GM21717 (cell line): ENCODE measurements at regions not wholly inside any gene's neighbourhood (a gene's known extent, or its start where the extent isn't known, plus 50 kb on each side); places are given as distances from the start of the nearest gene placed in this dataset.

Source experiments
- ATAC-seq: cut with Tn5 transposase; IDR thresholded peaks from one replicate; pipeline ENCODE4 v1.9.1; 2021; ENCODE audit warnings: mild to moderate bottlenecking, moderate library complexity; ENCODE audit not compliant: unreplicated experiment

DNA sequence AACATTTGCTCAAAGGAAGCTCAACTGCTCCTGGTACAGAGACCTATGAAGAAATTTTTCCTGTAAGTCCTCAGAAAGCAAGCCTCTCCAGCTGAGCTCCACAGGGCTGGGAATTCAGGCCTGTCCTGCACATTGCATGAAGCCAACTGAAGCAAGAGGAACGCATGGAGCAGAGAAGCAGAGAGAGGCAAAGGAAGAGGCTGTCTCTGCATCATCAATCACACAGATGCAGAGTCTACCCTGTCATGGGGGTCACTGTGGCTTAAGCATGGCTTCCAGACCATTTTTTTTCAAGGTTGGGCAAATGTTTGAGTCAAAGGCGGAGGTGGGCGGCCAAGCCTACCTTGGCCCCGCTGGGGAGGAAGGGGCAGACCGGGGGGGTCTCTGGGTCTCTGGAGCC, 110.3 kb upstream of the MSX1 start:
- ATAC-seq = no peak

DNA sequence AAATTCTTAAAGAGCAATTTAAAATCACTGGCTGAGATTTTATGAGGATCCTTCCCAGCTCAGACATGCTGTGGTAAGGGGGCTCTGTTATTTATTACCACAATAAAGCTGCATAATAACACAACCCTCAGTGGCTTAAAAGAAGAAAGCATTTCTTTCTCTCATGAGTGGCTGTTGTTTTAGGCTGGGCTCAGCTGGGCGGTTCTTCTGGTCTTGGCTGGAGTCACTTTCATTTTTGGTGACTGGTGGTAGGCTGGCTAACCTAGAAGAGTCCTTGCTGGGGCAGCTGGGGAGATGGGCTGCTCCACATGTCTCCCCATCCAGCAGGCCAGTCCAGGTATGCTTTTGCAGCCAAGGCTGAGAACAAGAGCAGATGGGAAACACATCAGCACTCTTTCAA, 113.0 kb upstream of the MSX1 start:
- ATAC-seq = no peak

DNA sequence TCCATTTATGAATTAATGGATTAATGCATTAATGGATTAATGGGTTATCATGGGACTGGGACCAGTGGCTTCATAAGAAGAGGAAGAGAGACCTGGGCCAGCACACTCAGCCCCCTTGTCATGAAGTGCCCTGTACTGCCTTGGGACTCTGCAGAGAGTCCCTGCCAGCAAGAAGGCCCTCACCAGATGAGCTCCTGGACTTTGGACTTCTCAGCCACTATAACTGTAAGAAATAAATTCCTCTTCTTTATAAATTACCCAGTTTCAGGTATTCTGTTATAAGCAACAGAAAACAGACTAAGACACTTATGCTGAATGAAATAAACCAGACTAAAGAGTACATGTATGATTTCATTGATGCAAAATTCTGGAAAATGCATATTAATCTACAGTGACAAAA, 119.4 kb upstream of the MSX1 start:
- no peak for ATAC-seq

DNA sequence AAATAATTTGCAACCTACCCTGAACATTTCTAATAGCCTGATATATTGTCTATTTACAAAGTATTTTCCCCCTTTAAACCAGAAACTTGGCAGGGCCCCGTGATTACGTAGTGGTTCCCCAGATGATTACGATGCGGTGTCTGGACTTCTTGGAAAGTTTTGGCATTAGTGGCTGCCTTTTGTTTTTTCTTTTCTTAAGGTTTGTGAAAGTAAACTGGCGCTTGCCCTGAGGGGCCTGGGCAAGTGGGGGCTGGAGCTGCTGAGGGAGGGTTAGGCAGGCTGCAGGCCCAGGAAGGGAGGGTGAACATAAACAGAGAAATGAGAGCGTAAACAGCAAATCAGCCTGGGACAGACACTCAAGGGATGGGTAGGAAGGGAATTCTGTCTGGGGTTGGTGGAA, 123.6 kb upstream of the MSX1 start:
- no peak for ATAC-seq

DNA sequence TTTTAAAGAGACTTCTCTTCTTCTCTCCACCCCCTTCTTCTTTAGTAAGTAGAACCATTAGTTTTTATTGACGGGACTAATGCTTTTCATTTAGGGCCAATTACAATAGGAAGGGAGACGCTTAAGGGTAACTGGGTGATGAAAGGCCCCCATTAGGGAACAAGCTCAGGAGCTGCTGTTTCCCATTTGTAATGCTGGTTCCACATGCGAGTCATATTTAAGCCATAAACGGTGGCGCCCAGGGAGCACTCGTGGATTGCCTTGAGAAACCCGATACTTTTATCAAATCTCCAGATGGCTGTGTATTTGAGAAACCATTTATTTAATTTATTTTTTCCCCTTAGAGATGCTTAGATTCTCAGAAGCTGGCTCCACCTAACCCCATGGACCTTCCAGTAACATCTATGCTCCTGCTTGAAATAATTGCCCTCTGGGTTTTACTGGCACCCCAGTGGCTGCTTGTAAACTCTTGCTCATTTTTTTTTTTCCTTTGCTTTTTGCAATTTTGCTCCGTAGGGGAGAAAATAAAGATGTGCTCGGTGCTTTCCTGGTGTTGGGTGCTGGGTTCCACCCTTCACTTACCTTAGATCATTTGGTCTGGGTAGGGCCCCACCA, 124.2 kb upstream of the MSX1 start:
- no peak for ATAC-seq

DNA sequence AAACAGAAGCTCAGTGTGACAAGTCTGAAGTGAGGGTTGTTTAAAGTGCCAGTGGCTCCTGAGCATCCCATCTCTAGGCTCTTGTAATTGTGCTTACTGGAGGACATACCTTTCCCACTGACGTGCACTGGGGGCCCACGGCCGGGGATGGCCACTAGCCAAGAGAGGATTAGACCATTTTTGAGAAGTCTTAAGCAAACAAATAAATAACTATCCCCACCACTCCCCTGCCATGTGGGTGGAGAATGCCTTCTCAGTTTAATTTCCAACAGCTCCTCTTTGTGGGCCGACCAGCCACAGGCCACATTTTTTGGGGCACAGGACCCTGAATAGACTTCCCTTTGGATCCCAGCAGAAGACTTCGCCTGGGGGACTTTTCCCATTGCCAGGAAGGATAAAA, 125.0 kb upstream of the MSX1 start:
- ATAC-seq = no peak

DNA sequence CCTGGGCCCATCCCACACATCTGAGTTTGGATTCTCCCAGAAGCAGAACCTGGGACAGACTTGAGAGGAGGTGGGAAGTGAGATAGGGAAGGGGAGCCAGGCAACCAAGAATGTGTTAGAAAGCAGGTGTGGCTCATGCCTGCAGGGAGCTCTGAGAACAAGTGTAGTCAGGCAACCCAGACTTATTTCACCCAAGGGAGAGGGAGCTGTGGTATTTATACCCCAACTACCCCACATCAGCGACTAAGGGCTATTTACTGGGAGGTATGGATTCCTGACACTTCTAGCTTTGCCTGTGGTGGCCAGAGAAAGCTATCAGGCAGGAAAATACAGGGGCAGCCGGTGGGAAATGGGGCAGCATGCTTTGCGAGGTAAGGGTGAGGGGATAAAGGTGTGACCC, 125.8 kb upstream of the MSX1 start:
- ATAC-seq = no peak

DNA sequence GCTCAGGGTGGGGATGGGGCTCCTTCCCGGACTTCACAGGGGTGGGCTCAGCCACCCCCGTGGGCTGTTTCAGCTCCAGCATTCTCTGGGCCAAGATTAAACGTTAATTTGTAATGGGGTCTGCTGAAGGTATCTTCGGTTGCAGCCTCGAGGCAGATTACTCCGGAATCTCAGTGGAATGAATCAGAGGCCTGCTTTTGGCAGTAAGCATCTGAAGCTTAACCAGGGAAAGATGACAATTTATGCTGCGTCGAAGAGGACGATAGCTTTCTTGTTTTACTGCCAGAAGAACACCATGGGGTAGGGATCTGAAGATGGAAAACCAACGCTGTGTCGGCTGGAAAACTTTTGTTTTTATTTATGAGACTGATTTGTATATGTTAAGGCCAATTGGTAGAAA, 129.2 kb upstream of the MSX1 start:
- ATAC-seq = no peak

DNA sequence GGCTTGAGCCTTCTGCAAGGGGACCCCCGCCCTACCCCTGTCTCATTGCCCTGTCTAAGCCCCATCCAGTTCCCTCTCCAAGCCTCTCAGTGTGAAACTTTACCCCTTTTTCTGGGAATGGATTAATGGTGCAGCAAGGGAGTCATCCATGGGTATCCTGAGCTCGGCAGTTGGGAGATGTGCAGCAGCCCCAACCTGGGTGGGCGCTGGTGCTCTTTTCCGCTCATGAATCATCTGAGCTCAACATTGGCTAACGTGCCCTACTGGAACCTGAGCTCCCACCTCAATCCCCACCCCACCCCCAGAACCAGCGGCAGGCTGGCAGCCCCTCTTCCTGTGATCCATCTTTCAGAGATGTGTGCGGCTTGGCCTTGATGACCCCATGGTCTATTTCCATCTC, 130.3 kb upstream of the MSX1 start:
- ATAC-seq = no peak

DNA sequence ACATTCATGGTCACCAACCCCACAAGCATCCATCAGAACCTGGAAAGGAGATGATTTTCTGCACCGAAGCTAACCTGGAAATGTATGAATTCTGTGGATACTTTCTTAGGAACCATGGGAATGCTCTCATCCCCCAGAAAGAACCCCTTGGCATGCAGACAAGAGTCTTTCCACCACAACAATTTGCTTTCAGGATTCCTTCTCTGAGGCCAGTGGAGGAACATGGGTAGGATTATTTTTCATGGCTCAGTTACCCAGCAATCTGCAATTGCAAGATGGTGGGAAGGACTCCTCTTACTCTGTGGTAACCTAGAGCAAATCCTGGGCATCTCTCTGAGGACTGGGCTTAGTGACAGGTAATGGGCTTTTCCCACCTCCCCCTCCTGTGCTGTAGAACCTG, 131.9 kb upstream of the MSX1 start:
- no peak for ATAC-seq

DNA sequence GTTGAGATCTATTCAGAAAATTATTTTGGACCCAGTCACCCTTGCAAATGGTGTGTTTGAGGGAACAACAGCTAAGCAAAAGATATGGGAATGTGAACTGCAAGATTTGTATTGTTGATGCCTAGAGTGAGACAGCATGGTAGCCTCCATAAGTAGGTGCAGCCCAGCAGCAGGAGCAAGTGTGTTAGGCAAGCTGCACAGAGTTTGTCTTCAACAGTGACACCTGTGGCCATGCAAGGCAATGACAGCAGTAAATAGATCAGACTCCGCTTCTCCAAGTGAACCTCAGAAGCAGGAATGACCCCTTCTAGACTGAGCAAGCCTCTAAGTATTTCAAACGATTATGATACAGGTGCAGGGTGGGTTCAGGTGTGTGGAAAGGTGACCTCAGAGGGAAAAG, 133.4 kb upstream of the MSX1 start:
- no peak for ATAC-seq

DNA sequence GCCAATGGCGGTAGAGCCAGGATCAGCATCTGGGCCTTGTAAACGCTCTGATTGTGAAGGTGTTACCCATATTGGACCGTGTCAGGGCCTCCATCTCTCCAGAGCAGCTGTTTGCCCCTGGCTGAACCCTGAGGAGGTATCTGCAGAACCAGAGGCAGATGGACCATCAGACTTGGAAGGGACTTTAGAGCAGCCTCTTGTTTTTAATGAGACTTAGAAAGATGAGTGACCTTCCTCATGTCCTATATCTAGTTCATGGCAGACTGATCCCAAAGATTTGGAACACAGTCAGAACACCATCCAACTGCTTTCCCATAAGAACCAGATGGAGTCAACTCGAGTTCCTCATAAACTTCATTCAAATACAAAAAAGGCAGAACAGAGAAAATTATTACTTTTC, 135.1 kb upstream of the MSX1 start:
- ATAC-seq = no peak

DNA sequence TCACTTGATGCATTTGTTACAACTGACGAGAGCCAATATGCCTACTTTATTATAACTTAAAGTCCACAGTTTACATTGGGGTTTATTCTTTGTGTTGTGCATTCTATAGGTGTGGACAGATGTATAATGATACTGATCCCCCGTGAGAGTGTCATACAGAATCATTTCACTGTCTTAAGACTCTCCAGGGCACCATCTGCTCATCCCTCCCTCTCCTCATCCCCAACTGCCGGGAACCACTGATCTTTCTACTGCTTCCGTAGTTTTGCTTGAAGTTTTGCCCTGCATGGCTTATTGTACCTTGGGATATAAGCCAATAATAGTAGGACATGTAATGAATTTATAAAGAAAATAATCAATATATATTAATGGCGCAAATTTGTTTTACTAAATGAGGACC, 137.8 kb upstream of the MSX1 start:
- no peak for ATAC-seq

DNA sequence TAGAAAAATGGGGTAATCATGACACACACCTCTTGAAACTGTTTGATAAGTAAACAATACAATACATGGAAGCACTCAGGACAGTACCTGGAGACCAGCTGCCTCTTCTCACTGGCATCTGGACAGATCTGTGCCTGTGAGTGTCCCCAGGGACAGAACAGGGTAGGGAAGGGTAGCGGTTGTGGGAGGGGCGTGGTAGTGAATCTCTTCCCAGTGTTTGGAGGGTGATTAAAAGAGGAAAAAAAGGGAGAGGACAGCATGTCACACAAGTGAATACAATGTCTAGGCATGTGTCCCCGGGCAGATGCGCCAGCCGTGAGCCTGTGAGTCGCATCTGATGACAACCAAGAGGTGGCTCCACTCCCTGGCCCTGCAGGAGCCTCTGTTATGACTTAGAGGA, 138.8 kb upstream of the MSX1 start:
- no peak for ATAC-seq

DNA sequence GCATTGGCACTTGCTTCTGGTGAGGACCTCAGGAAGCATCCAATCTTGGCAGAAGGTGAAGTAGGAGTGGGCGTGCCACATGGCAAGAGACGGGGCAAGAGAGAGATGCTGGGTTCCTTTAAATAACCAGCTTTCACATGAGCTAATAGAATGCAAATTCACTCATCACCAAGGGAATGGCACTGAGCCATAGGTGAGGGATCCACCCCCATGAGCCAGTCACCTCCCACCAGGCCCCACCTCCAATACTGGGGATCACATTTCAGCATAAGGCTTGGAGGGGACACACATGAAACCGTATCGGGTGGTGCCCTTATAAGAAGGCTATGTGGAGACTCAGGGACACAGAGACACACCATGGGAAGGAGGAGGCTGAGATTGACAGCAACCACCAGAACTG, 140.0 kb upstream of the MSX1 start:
- ATAC-seq = no peak

DNA sequence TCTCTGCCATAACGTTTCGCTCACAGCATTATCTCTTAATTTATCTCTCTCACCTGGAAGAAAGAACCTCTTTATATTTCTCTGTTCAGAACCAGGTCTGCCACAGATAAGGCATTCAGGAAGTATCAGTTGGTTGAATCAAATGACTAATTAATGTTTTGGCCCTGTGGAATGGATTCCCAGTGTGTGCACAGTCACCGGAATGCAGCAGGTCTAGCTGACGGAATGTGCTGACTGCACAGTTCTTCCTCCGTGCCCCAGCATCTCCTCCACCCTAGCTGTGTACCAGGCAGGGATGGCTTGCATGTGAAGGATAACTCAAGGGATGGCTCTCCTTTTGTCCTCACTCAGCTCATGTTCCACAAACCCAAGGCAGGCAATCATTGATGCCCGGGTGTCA, 141.8 kb upstream of the MSX1 start:
- ATAC-seq = no peak

DNA sequence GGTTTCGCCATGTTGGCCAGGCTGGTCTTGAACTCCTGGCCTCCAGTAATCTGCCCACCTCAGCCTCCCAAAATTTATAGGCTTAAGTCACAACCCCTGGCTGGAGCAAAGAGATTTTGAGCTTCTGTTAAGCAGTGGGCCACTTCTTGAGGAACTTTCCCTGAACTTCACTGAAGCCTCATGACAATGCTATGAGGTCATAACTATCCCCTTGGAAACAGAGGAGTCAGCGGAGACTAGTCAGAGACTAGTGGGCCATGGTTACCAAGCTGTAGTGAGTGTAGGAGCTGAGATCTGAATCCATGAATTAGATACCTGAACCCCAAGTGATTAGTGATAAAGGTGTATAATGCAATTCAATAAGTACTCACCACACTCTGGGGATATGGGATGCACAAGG, 145.1 kb upstream of the MSX1 start:
- ATAC-seq = no peak

DNA sequence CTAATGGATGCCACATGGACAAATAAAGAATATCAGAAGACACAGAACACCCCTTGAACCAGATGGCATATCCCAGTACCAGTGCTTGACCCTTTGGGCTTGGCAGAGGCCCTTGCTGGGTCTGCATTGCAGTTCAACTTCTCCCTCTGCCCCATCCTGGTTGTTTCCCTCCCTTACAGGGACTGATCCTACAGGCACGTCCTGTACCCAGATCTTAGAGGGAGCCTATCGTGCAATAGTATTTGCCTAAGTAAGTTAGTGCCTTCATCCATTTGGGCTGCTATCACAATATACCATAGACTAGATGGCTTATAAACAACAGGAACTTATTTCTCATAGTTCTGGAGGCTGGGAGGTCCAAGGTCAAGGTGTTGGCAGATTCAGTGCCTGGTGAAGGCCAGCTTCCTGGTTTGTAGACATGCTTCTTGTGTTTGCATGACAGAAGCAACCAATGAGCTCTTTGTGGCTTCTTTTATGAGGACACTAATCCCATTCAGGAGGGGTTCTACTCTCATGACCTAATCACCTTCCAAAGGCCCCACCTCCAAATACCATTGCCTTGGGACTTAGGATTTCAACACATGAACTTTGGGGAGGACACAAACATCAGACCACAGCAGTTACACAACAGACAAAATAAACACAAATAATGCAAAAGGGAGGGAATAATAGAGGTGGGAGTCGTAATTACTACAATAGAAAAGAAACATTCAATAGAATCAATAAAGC, 146.5 kb upstream of the MSX1 start:
- no peak for ATAC-seq

DNA sequence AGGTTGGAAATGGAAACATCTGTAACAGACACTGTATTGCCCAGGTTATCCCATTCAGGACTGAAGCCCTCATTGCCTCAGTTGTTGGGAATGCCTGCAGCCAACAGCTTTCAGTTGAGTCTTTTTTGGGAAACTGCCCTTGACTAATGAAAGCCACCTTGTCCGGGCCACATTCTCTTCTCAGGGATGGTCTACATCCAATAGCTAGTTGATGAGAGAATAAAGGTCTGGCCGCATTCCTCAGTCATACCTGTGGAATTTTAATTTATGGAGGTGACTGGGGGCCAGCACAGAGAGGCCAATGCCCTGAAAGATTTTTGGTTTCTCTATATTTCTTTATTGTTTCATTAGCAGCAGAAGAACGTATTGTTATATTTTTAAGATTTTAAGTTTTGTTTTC, 147.6 kb upstream of the MSX1 start:
- ATAC-seq = no peak

DNA sequence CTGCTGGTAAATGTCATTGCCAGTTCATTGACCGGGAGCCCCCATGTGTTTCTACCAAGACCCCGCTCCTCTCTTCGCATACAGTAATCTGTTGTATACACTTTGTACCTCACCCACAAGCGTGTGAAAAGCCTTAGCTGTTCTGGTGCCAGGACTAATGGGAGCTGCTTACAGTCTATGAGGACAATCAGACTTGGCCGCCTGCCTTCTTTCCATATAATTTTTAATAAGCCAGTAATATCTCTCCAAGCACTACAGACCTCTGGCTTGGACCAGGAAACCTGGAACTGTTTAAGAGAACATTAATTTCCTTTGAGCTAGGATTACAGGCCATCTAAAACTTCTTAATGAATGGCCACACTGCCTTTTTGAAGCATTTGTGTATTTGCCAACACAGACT, 149.7 kb upstream of the MSX1 start:
- ATAC-seq = no peak

DNA sequence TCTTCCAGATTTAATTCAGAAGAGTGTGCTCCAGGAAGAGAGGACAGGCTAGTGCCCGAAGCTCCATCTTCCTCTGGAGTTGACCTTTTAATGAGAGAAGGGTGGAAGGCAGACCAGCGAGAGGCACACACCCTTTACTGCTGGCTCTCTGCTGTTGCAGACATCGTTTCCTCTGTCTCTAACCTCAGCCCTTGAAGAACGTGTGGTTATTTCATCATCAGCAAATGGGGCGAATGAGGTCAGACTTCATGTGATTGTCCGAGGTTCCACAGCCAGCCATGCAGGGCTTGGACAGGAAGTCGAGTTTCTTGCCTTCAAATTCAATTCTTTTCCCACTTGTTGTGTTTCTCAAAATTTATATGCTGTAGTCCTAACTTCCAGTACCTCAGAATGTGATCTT, 155.2 kb upstream of the MSX1 start:
- ATAC-seq = no peak

DNA sequence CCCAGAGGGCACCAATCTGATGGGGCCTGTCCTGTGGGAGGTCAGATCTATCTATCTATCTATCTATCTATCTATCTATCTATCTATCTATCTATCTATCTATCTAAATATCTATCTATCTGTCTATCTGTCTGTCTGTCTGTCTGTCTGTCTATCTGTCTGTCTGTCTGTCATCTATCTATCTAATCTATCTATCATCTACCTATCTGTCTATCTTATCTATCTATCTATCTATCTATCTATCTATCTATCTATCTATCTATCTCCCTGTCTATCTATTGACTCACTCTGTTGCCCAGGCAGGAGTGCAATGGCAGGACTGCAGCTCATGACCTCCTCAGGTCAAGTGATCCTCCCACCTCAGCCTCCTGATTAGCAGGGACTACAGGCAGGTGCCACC, 155.7 kb upstream of the STX18 start:
- no peak for ATAC-seq

DNA sequence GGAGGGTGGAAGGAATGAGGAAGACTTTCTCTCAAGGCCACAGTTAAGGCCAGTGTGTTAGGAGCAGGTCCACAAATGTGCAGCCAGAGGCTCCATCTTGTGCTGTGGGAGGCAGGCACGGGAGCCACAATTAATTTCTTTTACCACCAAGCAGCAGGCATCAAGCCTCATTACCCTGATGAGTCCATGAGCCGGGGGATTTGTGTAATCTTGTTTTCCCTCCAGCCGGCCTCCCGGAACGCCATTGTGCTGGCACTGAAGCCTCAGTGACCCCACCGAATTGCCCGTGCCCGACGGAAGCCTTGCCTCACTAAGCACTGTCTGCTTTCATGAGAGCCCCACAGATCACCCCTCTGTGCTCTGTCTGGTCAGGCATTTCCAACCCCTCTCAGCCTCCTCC, 154.7 kb upstream of the STX18 start:
- no peak for ATAC-seq
